ENCODE measurements at regions not wholly inside any gene's neighbourhood (a gene's known extent, or its start where the extent isn't known, plus 50 kb on each side); places are given as distances from the start of the nearest gene placed in this dataset.

GRCh38 chr5:174185506-174185905 is 140.0 kb downstream of the NSG2 start:
- no peak for FAIRE-seq
- TF ChIP-seq ETV6 (conservative IDR thresholded peaks at IDR 0.05 in 1 of 2, IDR thresholded peaks at IDR 0.05 in 1 of 2; ENCODE audit: borderline replicate concordance in 1 of 2, low read depth in 1 of 2), result no peak
- TF ChIP-seq ZNF592 (IDR thresholded peaks at IDR 0.05), result no peak
- no peak for TF ChIP-seq ZNF687 (IDR thresholded peaks at IDR 0.05)
- TF ChIP-seq RFX5 (IDR thresholded peaks at IDR 0.05; ENCODE audit: low read depth, low read length), result no peak
- no peak for TF ChIP-seq STAT1 (conservative IDR thresholded peaks at IDR 0.05)
- TF ChIP-seq NR2C1 (IDR thresholded peaks at IDR 0.05), result no peak
- TF ChIP-seq BACH1 (IDR thresholded peaks at IDR 0.05; ENCODE audit: borderline replicate concordance), result no peak
- TF ChIP-seq MLLT1 (IDR thresholded peaks at IDR 0.05), result no peak
- no peak for TF ChIP-seq HDAC6 (IDR thresholded peaks at IDR 0.05; ENCODE audit: unreplicated experiment)
- TF ChIP-seq ATF7 (IDR thresholded peaks at IDR 0.05; ENCODE audit: low read depth), result no peak
- no peak for TF ChIP-seq ZNF274 (IDR thresholded peaks at IDR 0.05; ENCODE audit: insufficient read depth, insufficient read length)
- TF ChIP-seq NR2F1 (conservative IDR thresholded peaks at IDR 0.05), result no peak
- Histone ChIP-seq H3K27me3 (replicated peaks in 1 of 2; ENCODE audit: control insufficient read depth in 2 of 2, insufficient read depth in 2 of 2, low read length in 1 of 2) (peaks cover 2 to 6% of the 10 kb centered on the region in 2 experiments; a peak in 3 of 4 replicates), H3K9ac (ENCODE audit: control insufficient read depth, insufficient read depth, low read length) (no peak overlapping the region), H3K27ac (ENCODE audit: control insufficient read depth, insufficient read depth) (no peak overlapping the region), H2AFZ (ENCODE audit: control insufficient read depth, low read depth, low read length) (no peak overlapping the region), H3K79me2 (ENCODE audit: control insufficient read depth, insufficient read depth, low read length) (no peaks in the 10 kb centered on the region), H3K4me1 (ENCODE audit: control insufficient read depth, insufficient read depth, low read length) (no peaks in the 10 kb centered on the region), H4K20me1 (ENCODE audit: control insufficient read depth, insufficient read depth) (no peaks in the 10 kb centered on the region), H3K9me3 (replicated peaks; ENCODE audit: control insufficient read depth, insufficient read depth, low read length) (no peaks in the 10 kb centered on the region), H3K4me2 (ENCODE audit: control insufficient read depth, insufficient read depth) (no peak overlapping the region), H3K36me3 (ENCODE audit: control insufficient read depth in 2 of 2, insufficient read depth in 2 of 2, low read length in 1 of 2) (no peaks in the 10 kb centered on the region), H3K4me3 (no peak overlapping the region)
- SMC1A ChIA-PET (ENCODE audit: uncharacterized antibody, unreplicated experiment), result no interaction called here
- intact Hi-C loops (cut with micrococcal nuclease; ENCODE audit: unreplicated experiment), result no loop called here
- POLR2A ChIA-PET, result no interaction called here
- RAD21 ChIA-PET (ENCODE audit: unreplicated experiment), result no interaction called here
- in situ Hi-C loops (cut with MboI), result no loop called here
- BruUV-seq (replicated peaks), result no TSS peak
- CTCF ChIA-PET, result no interaction called here
- no peak for DNase-seq (ENCODE audit: low read depth, low spot score)
- ATAC-seq, result no peak
- WGBS (ENCODE audit: insufficient coverage, insufficient replicate concordance, low lambda C conversion rate, missing lambda C conversion rate), result 0% methylated on average over 2 of the region's 3 CpGs

Measured in GM12878 (cell line).